ENCODE measurements at regions not wholly inside any gene's neighbourhood (a gene's known extent, or its start where the extent isn't known, plus 50 kb on each side); places are given as distances from the start of the nearest gene placed in this dataset.
"Not testable (repeated sequence)": the region's sequence is repeated elsewhere in the genome, so short reads cannot be mapped to it uniquely, and the experiment has no call there.

GRCh38 chr1:195756109-195756508 lies 852.1 kb downstream of the KCNT2 start:
- DNase-seq (ENCODE audit: low read depth, low spot score): no peak

GRCh38 chr1:195754874-195755273 lies 853.4 kb downstream of the KCNT2 start:
- DNase-seq (ENCODE audit: low read depth, low spot score): no peak

GRCh38 chr1:195754303-195754702 lies 853.9 kb downstream of the KCNT2 start:
- DNase-seq (ENCODE audit: low read depth, low spot score): no peak

- DNase-seq (ENCODE audit: low read depth, low spot score): no peak
These were observed 859.3 kb downstream of the KCNT2 start for GRCh38 chr1:195748969-195749368.

- no peak for DNase-seq (ENCODE audit: low read depth, low spot score)
These were observed 862.8 kb downstream of the KCNT2 start for GRCh38 chr1:195745189-195746010.

- no peak for DNase-seq (ENCODE audit: low read depth, low spot score)
These were observed 864.0 kb downstream of the KCNT2 start for GRCh38 chr1:195744256-195744655.

- DNase-seq (ENCODE audit: low read depth, low spot score): no peak
These were observed 867.4 kb downstream of the KCNT2 start for GRCh38 chr1:195740862-195741261.

GRCh38 chr1:195738966-195739650 lies 869.1 kb downstream of the KCNT2 start:
- DNase-seq (ENCODE audit: low read depth, low spot score): no peak

GRCh38 chr1:195735140-195735539 lies 873.1 kb downstream of the KCNT2 start:
- no peak for DNase-seq (ENCODE audit: low read depth, low spot score)

- DNase-seq (ENCODE audit: low read depth, low spot score): no peak
These were observed 874.4 kb downstream of the KCNT2 start for GRCh38 chr1:195733826-195734225.

GRCh38 chr1:195733408-195733807 lies 874.8 kb downstream of the KCNT2 start:
- no peak for DNase-seq (ENCODE audit: low read depth, low spot score)

- DNase-seq (ENCODE audit: low read depth, low spot score): no peak
These were observed 876.9 kb downstream of the KCNT2 start for GRCh38 chr1:195731385-195731784.

- no peak for DNase-seq (ENCODE audit: low read depth, low spot score)
These were observed 884.4 kb downstream of the KCNT2 start for GRCh38 chr1:195723796-195724194.

GRCh38 chr1:195722852-195723795 lies 885.1 kb downstream of the KCNT2 start:
- not testable (repeated sequence) for DNase-seq (ENCODE audit: low read depth, low spot score)

GRCh38 chr1:195722146-195722545 lies 886.1 kb downstream of the KCNT2 start:
- not testable (repeated sequence) for DNase-seq (ENCODE audit: low read depth, low spot score)

- no peak for DNase-seq (ENCODE audit: low read depth, low spot score)
These were observed 886.8 kb downstream of the KCNT2 start for GRCh38 chr1:195721210-195721971.

- DNase-seq (ENCODE audit: low read depth, low spot score): no peak
These were observed 890.6 kb downstream of the KCNT2 start for GRCh38 chr1:195717651-195718050.

- no peak for DNase-seq (ENCODE audit: low read depth, low spot score)
These were observed 892.6 kb downstream of the KCNT2 start for GRCh38 chr1:195715652-195716051.

- no peak for DNase-seq (ENCODE audit: low read depth, low spot score)
These were observed 894.0 kb downstream of the KCNT2 start for GRCh38 chr1:195714248-195714647.

- no peak for DNase-seq (ENCODE audit: low read depth, low spot score)
These were observed 898.4 kb downstream of the KCNT2 start for GRCh38 chr1:195709821-195710220.

GRCh38 chr1:195704028-195704427 lies 904.2 kb downstream of the KCNT2 start:
- no peak for DNase-seq (ENCODE audit: low read depth, low spot score)
